Stomach (tissue), 8 donors: ENCODE measurements at regions not wholly inside any gene's neighbourhood (a gene's known extent, or its start where the extent isn't known, plus 50 kb on each side); places are given as distances from the start of the nearest gene placed in this dataset.
"Not testable (repeated sequence)": the region's sequence is repeated elsewhere in the genome, so short reads cannot be mapped to it uniquely, and the experiment has no call there.

Source experiments
- DNase-seq, 2 donors: peaks; one replicate each; pipeline versions ENCODE4 v3.0.0 to v3.0.0-alpha.2; 2013 to 2019
- H3K27ac ChIP-seq, 5 donors: fragments of 200-600 bp in 4 of 5; sonication (generic) in 4 of 5; one replicate each; pipeline ENCODE4 v1.5.1; 2013 to 2019; ENCODE audit warnings: mild to moderate bottlenecking in 1 of 5, moderate library complexity in 1 of 5
- H3K27me3 ChIP-seq, 3 donors: fragments of 200-600 bp; sonication (generic); one replicate each; pipeline ENCODE4 v1.5.1; 2017 to 2019; ENCODE audit warnings: mixed run types in 1 of 3
- H3K36me3 ChIP-seq, 4 donors: fragments of 200-600 bp; sonication (generic); 1 replicate in 3 of 4; 2 replicates in 1 of 4; pipeline ENCODE4 v1.5.1; 2016 to 2019
- H3K4me1 ChIP-seq, 4 donors: fragments of 200-600 bp; sonication (generic); one replicate each; pipeline ENCODE4 v1.5.1; 2016 to 2019
- H3K4me3 ChIP-seq, 4 donors: fragments of 200-600 bp; sonication (generic) in 3 of 4; one replicate each; pipeline ENCODE4 v1.5.1; 2016 to 2019; ENCODE audit warnings: mild to moderate bottlenecking in 1 of 4
- H3K9me3 ChIP-seq, 4 donors: fragments of 200-600 bp; sonication (generic); one replicate each; pipeline ENCODE4 v1.5.1; 2016 to 2019
- CTCF ChIP-seq, 7 experiments: fragments of 450-650 bp in 4 of 7; fragments of 200-600 bp in 3 of 7; sonication (generic) in 3 of 7; IDR thresholded peaks; one replicate each; pipeline ENCODE4 v1.5.1; 2016 to 2019; ENCODE audit warnings: antibody characterized with exemption in 7 of 7, control low read depth in 2 of 7, mild to moderate bottlenecking in 1 of 7
- EP300 ChIP-seq: sonication (generic); formaldehyde crosslinking; IDR thresholded peaks from one replicate; pipeline ENCODE4 v1.6.1; 2017; ENCODE audit warnings: antibody characterized with exemption
- POLR2A ChIP-seq, 4 donors: fragments of 450-650 bp; IDR thresholded peaks; one replicate each; pipeline ENCODE4 v1.6.1; 2016; ENCODE audit warnings: antibody characterized with exemption in 4 of 4, control low read depth in 2 of 4, mild to moderate bottlenecking in 1 of 4, moderate library complexity in 1 of 4
- POLR2AphosphoS5 ChIP-seq, 3 donors: sonication (generic); formaldehyde crosslinking; IDR thresholded peaks; one replicate each; pipeline ENCODE4 v1.6.1; 2016; ENCODE audit warnings: antibody characterized with exemption in 3 of 3
- WGBS, 5 donors: extraction: QIAGEN DNeasy Blood & Tissue Kit in 3 of 5; methylation state at CpG; one replicate each; pipeline versions ENCODE4 v1.1.5 to v1.1.7; 2013 to 2018; 5-methylcytosine and 5-hydroxymethylcytosine counted together
- intact Hi-C: fragments of 100-400 bp; cut with DNase I; formaldehyde crosslinking; loops from one replicate; pipeline ENCODE4 v1.15.1; 2023; ENCODE audit warnings: low total_unique reads
- donor health status: healthy with polysubstance abuse.
- donor health status: Bipolar disorder and iron deficiency.
- donor health status: healthy.

DNA sequence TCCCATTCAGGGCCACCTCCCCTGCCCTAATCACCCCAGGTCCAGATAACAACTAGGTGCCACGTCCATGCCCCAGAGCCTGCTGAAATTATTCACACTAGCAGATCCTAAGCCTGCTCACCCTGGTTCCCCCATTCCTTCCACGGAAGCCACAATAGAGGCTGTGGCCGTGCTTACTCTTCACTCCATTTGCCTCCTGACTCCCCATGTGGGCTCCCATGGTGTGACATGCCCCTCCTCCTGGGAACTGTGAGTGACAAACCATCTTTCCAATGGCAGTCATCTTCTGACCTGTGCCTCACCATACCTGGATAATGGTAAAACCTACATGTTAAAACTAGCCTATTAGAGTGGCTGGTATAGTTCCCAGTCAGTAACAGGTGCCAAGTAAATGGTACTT is 216.2 kb upstream of the PRKCQ start:
- Histone ChIP-seq H3K4me1 (no peaks in the 10 kb centered on the region), H3K27ac (no peak overlapping the region), H3K4me3 (no peak overlapping the region), H3K36me3 (no peaks in the 10 kb centered on the region), H3K27me3 (peaks cover 0 to 3% (median 0%) of the 10 kb centered on the region in 3 donors), H3K9me3 (no peaks in the 10 kb centered on the region)
- TF ChIP-seq POLR2A (IDR thresholded peaks at IDR 0.05) (no peak), POLR2AphosphoS5 (IDR thresholded peaks at IDR 0.05) (no peak), CTCF (IDR thresholded peaks at IDR 0.05) (no peak), EP300 (no peak)
- DNase-seq: no peak
- 64 to 77% (median 70%) methylated on average over 3 of the region's 3 CpGs for WGBS, 5 donors
- intact Hi-C loops: no loop called here

GRCh38 chr10:6795541-6795940 is 215.5 kb upstream of the PRKCQ start:
- DNase-seq: no peak
- TF ChIP-seq POLR2AphosphoS5 (IDR thresholded peaks at IDR 0.05): no peak
- Histone ChIP-seq H3K4me3 (no peak overlapping the region), H3K36me3 (no peaks in the 10 kb centered on the region), H3K4me1 (no peaks in the 10 kb centered on the region), H3K27me3 (peaks cover 0 to 3% (median 0%) of the 10 kb centered on the region in 3 donors), H3K9me3 (no peaks in the 10 kb centered on the region), H3K27ac (no peak overlapping the region)
- intact Hi-C loops: no loop called here
- 77 to 86% (median 81%) methylated on average over 6 of the region's 6 CpGs for WGBS, 5 donors

DNA sequence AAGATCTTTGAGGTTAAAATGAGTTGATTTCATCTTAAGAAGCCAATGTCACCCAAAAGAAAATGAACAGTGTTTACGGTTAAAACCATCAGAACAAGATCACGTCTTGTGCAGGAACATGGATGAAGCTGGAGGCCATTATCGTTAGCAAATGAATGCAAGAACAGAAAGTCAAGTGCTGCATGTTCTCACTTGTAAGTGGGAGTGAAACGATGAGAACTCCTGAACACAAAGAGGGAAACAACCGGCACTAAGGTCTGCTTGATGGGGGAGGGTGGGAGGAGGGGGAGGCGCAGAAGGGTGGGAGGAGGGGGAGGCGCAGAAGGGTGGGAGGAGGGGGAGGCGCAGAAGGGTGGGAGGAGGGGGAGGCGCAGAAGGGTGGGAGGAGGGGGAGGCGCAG is 214.8 kb upstream of the PRKCQ start:
- H3K27me3 ChIP-seq, H3K9me3 ChIP-seq, H3K27ac ChIP-seq, H3K4me3 ChIP-seq, DNase-seq, H3K36me3 ChIP-seq, H3K4me1 ChIP-seq, intact Hi-C loops: not testable (repeated sequence)
- WGBS, 5 donors: 47 to 61% (median 51%) methylated on average over 4 to 6 of the region's 10 CpGs

GRCh38 chr10:6794441-6794840 is 214.4 kb upstream of the PRKCQ start:
- Histone ChIP-seq H3K4me1 (no peaks in the 10 kb centered on the region), H3K36me3 (no peaks in the 10 kb centered on the region), H3K27ac (no peak overlapping the region), H3K27me3 (peaks cover 0 to 3% (median 0%) of the 10 kb centered on the region in 3 donors), H3K9me3 (no peaks in the 10 kb centered on the region), H3K4me3 (no peak overlapping the region)
- TF ChIP-seq POLR2AphosphoS5 (IDR thresholded peaks at IDR 0.05) (no peak), POLR2A (IDR thresholded peaks at IDR 0.05) (no peak)
- intact Hi-C loops: no loop called here
- 71 to 80% (median 73%) methylated on average over 10 of the region's 10 CpGs for WGBS, 5 donors
- DNase-seq: no peak

- peaks cover 0 to 13% (median 0%) of the 10 kb centered on the region in 3 donors for H3K27me3 ChIP-seq
- no peaks in the 10 kb centered on the region for H3K36me3 ChIP-seq
- 80 to 89% (median 85%) methylated on average over 7 of the region's 7 CpGs for WGBS, 5 donors
- DNase-seq: no peak
- no peak overlapping the region for H3K4me3 ChIP-seq
- H3K4me1 ChIP-seq: peaks cover 0 to 13% (median 0%) of the 10 kb centered on the region in 4 donors
- TF ChIP-seq EP300: no peak
- TF ChIP-seq POLR2AphosphoS5 (IDR thresholded peaks at IDR 0.05): no peak
- no peak for TF ChIP-seq POLR2A (IDR thresholded peaks at IDR 0.05)
- no peak for TF ChIP-seq CTCF (IDR thresholded peaks at IDR 0.05)
- H3K9me3 ChIP-seq: no peaks in the 10 kb centered on the region
- intact Hi-C loops: no loop called here
- no peak overlapping the region for H3K27ac ChIP-seq
Observed at GRCh38 chr10:6788731-6789130, 208.7 kb upstream of the PRKCQ start.

DNA sequence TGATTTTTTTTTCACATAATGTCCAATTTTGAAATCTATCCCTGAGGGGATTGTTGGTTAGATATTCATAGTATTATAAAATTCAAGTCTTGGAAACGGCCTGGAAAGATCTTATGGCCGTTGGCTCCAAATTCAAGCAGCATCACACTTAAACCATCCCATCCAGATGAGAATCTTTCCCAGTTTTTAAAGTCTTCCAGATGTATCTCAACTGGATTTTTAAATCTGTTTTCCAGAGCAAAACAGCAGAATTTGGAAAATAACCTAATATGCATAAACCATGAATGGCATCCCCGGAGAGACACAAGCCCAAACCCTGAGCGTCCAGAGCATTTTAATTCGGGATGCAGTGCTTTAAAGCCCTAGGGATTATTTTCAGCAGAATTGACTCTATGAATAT is 208.2 kb upstream of the PRKCQ start:
- Histone ChIP-seq H3K4me3 (no peak overlapping the region), H3K27ac (no peak overlapping the region), H3K27me3 (peaks cover 0 to 13% (median 0%) of the 10 kb centered on the region in 3 donors), H3K4me1 (peaks cover 0 to 13% (median 0%) of the 10 kb centered on the region in 4 donors), H3K36me3 (no peaks in the 10 kb centered on the region), H3K9me3 (no peaks in the 10 kb centered on the region)
- DNase-seq: peak in 1 of 2 donors; percentile 71
- intact Hi-C loops: no loop called here
- TF ChIP-seq POLR2AphosphoS5 (IDR thresholded peaks at IDR 0.05) (no peak), CTCF (IDR thresholded peaks at IDR 0.05) (no peak), EP300 (no peak), POLR2A (IDR thresholded peaks at IDR 0.05) (no peak)
- WGBS, 5 donors: 78 to 89% (median 86%) methylated on average over 5 of the region's 5 CpGs
